GM20000 (cell line): ENCODE measurements at regions not wholly inside any gene's neighbourhood (a gene's known extent, or its start where the extent isn't known, plus 50 kb on each side); places are given as distances from the start of the nearest gene placed in this dataset.

Experiments
- DNase-seq: peaks from one replicate; pipeline ENCODE4 v3.0.0; 2012; ENCODE audit warnings: low spot score
- CTCF ChIP-seq: IDR thresholded peaks from 2 replicates; pipeline ENCODE4 v1.5.1; 2012; ENCODE audit warnings: mild to moderate bottlenecking, control low read depth; ENCODE audit errors: extremely low read depth, missing control alignments

GRCh38 chrX:8033175-8033574 lies 106.0 kb upstream of the PNPLA4 start:
- DNase-seq: no peak
- TF ChIP-seq CTCF: no peak

GRCh38 chrX:8030361-8030760 lies 103.1 kb upstream of the PNPLA4 start:
- no peak for DNase-seq
- no peak for TF ChIP-seq CTCF

- DNase-seq: no peak
Measured at GRCh38 chrX:8027827-8028226, 100.6 kb upstream of the PNPLA4 start.

GRCh38 chrX:8025705-8026104 lies 98.5 kb upstream of the PNPLA4 start:
- no peak for TF ChIP-seq CTCF
- DNase-seq: no peak

More at GRCh38 chrX:8027827-8028226, 100.6 kb upstream of the PNPLA4 start:
- no peak for TF ChIP-seq CTCF

- no peak for TF ChIP-seq CTCF
- DNase-seq: no peak
Measured at GRCh38 chrX:8018934-8019333, 91.7 kb upstream of the PNPLA4 start.

GRCh38 chrX:8010105-8010504 lies 82.9 kb upstream of the PNPLA4 start:
- DNase-seq: no peak
- TF ChIP-seq CTCF: no peak

GRCh38 chrX:8005678-8006347 lies 78.6 kb upstream of the PNPLA4 start:
- DNase-seq: no peak
- TF ChIP-seq CTCF: no peak
